Neural cell (in vitro differentiated cells): ENCODE measurements at regions not wholly inside any gene's neighbourhood (a gene's known extent, or its start where the extent isn't known, plus 50 kb on each side); places are given as distances from the start of the nearest gene placed in this dataset.

ENCODE experiments used
- EP300 ChIP-seq: fragments of 450-650 bp; conservative IDR thresholded peaks from 2 replicates; pipeline ENCODE4 v1.6.1; 2014; ENCODE audit warnings: antibody characterized with exemption, mild to moderate bottlenecking, moderate library complexity; ENCODE audit not compliant: poor library complexity, severe bottlenecking
- MXI1 ChIP-seq: fragments of 450-650 bp; conservative IDR thresholded peaks from 2 replicates; pipeline ENCODE4 v1.6.1; 2014; ENCODE audit warnings: antibody characterized with exemption, mild to moderate bottlenecking; ENCODE audit not compliant: poor library complexity, severe bottlenecking
- POLR2AphosphoS5 ChIP-seq: IDR thresholded peaks from 2 replicates; pipeline ENCODE4 v1.6.1; 2012
- SMC3 ChIP-seq: fragments of 450-650 bp; conservative IDR thresholded peaks from 2 replicates; pipeline ENCODE4 v1.6.1; 2014; ENCODE audit warnings: antibody characterized with exemption, mild to moderate bottlenecking, moderate library complexity; ENCODE audit not compliant: poor library complexity
- TAF1 ChIP-seq: IDR thresholded peaks from 2 replicates; pipeline ENCODE4 v1.6.1; 2012; ENCODE audit warnings: low read depth
- TF ChIP-seq, protein P1 (sequence below): fragments of 450-650 bp; IDR thresholded peaks from 2 replicates; pipeline ENCODE4 v1.5.1; 2014; ENCODE audit warnings: antibody characterized with exemption, mild to moderate bottlenecking, moderate library complexity; ENCODE audit not compliant: poor library complexity, severe bottlenecking

DNA sequence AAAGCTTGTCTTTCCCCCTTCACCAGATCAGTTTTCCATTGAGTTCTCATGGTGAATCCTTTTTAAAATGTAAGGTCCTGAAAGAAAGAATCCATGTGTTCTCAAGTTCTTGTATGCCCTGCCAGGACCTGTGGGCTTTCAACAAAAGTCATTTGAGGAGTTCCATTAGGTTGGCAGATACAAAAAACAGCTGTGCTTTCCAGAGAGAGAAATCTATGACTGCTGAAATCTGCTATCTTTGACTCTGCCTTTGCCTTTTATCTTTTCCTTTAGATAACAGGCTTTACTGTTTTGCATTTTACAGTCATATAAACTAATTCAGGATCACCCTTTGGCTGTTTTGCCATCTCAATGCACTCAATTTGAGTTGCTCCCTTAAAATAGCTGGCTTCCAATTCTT lies 59.7 kb downstream of the CXCR4 start:
- TF ChIP-seq SMC3 = no peak
- no peak for TF ChIP-seq TAF1
- TF ChIP-seq, protein P1, sequence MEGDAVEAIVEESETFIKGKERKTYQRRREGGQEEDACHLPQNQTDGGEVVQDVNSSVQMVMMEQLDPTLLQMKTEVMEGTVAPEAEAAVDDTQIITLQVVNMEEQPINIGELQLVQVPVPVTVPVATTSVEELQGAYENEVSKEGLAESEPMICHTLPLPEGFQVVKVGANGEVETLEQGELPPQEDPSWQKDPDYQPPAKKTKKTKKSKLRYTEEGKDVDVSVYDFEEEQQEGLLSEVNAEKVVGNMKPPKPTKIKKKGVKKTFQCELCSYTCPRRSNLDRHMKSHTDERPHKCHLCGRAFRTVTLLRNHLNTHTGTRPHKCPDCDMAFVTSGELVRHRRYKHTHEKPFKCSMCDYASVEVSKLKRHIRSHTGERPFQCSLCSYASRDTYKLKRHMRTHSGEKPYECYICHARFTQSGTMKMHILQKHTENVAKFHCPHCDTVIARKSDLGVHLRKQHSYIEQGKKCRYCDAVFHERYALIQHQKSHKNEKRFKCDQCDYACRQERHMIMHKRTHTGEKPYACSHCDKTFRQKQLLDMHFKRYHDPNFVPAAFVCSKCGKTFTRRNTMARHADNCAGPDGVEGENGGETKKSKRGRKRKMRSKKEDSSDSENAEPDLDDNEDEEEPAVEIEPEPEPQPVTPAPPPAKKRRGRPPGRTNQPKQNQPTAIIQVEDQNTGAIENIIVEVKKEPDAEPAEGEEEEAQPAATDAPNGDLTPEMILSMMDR = no peak
- no peak for TF ChIP-seq MXI1
- TF ChIP-seq EP300 = no peak
- TF ChIP-seq POLR2AphosphoS5 = no peak
